ENCODE measurements at regions not wholly inside any gene's neighbourhood (a gene's known extent, or its start where the extent isn't known, plus 50 kb on each side); places are given as distances from the start of the nearest gene placed in this dataset.
A peak's percentile ranks its signal among the peaks of the same experiment; 100 is the strongest.

DNA sequence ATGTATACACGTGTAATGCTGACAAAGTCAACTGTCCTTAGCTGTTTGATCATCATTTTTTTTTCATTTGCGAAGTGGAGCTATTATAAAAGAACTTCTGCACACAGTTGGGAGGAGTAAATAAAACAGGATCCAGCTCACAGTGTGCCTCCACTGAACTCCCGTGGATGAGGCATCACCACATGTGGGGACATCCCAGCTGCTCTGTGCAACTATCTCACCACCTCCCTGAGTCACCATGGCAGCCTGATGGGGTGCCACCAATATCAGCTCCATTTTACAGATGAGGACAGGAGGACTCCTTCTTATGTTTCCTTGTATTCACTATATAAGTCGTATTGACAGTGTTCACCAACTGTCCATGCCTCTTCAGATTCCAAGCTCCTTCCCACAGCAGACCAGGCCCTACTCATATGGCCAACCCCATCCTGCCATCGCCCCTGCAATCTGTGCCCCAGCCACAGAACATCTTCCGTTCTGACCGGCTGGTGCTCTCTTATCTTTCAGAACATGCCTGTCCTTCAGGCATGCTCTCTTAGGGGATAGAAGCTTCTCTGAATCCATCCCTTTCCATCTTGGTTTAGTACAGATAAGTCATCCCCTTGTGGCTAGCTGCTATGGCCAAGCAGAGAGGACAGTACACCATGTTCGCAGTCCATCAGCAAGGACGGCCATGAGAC, 288.1 kb downstream of the RNF144A start:
- no peak overlapping the region for H3K4me3 ChIP-seq (ENCODE audit: low read depth, low read length)
- DNase-seq (ENCODE audit: low read depth) = no peak

DNA sequence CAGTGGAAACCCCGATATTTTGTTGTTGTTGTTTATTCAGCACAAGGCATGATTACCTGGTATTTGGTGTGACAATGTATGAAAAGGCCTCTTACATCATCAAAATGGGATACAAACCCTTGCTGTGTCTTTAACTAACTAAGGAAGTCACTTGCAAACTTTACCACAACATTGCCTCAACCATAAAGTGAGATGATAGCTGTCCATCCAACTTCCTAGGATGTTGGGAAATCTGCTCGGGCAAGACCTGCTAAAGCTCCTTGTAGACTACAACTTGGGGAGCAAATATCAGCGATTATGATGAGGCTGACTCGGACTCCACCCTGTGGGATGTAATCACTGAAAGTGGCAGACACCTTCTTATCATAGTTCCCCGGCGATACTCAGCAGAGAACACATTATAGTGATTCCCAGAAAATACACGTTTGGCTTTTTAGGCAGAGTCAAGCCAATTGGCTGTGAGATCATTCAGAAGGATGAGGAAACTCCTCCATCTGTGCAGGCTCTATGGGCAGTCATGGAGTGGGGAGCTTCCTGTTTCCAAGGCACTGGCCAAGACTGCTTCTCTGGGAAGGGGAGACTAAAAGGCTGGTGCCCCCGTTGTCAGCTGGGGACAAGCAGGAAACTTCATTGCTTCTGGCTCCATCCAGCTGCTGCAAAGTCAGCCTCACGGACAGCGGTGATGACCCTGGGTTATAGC, 289.0 kb downstream of the RNF144A start:
- no peak overlapping the region for H3K4me3 ChIP-seq (ENCODE audit: low read depth, low read length)
- DNase-seq (ENCODE audit: low read depth) = no peak

DNA sequence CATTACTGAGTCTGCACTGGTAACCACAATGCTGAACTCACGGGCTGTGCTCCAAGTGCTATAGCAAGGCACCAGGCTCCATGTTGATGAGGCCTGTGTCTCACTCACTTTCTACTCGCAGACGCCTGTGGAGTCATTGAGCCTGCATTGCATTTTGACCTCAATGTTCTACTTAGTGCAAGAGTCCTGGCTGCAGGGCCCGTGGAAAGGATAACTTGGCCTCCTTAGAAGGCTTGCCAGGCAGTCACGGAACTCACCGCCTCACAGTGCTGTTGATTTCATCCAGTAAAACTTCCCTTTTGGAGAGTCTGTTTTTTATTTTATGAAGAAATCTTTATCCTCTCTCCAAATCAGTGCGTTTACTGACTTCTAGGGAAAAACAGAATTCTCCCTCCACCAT, 290.4 kb downstream of the RNF144A start:
- DNase-seq (ENCODE audit: low read depth) = no peak
- H3K4me3 ChIP-seq (ENCODE audit: low read depth, low read length) = no peak overlapping the region

DNA sequence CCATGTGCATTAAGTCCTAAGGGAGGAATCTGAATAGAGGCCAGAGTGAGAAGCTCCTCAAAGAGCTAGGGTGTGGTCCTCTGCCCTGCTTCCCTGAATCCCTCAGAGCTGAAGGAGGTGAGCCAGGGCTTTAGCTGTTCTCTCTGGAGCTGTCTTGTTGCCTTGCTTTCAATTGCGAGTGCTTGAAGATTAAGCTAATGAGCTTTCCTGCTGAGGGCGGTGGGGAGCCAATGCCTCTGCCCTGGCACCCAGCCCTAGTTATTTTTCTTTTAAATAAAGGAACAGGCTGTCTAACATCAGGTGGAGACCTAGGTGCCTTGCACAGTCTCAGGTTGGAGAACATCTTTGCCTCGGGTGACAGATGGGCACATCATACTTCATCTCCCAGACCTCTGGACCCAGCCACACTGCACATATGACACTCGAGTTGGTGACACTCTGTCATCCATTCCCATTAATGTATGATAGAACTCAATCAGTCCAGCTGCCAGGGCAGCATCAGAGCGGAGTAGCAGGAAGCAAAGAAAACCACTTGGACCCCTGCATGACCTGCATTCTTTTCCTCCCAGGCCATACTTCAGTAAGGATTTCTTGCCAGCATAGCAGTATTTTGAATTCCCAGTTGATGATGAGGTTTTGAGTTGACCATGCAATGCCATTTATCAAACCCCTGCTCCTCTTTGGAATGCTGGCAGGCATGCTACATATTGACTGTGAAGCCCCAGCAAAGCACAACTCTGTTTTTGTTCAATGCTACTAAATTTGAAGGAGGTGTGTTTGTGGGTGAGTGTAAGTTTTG, 292.7 kb downstream of the RNF144A start:
- DNase-seq (ENCODE audit: low read depth) = peak; percentile 4
- H3K4me3 ChIP-seq (ENCODE audit: low read depth, low read length) = no peak overlapping the region

DNA sequence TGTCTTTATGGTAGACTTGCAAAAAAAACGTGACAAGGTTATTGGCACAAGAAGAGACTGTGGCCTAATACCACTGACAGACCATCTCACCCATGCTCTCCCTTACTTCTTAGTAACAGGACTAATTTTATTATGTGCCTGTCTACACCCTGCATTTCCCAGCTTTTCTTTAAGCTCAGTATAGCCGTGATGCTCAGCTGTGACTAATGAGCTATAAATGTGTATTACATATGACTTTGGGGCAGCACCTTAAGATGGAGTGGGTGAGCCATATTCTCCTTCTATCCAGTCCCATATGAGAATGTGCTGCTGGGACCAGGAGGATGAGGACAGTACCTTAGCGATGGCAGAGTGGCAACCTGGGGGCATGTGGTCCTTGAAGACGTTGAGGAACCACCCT, 293.5 kb downstream of the RNF144A start:
- no peak for DNase-seq (ENCODE audit: low read depth)
- H3K4me3 ChIP-seq (ENCODE audit: low read depth, low read length) = no peak overlapping the region

DNA sequence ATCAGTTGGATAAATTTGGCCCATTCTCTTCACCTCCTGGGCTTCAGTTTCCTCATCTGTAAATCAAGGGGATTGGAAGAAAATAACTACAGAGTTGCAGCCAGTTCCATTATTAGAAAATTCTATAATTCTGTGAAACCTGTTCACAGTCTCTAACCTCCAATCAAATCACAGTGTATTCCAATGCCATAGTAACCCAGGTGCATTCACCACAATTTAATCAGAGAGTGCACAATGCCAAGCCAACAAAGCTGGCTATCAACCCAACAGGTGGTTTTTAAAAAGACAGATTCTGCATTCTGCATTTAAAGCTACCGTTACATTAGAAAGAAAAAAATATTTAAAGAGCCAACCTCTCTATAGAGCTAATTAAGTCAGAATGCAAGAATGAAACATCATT, 308.6 kb downstream of the RNF144A start:
- DNase-seq (ENCODE audit: low read depth) = no peak
- H3K4me3 ChIP-seq (ENCODE audit: low read depth, low read length) = no peak overlapping the region

DNA sequence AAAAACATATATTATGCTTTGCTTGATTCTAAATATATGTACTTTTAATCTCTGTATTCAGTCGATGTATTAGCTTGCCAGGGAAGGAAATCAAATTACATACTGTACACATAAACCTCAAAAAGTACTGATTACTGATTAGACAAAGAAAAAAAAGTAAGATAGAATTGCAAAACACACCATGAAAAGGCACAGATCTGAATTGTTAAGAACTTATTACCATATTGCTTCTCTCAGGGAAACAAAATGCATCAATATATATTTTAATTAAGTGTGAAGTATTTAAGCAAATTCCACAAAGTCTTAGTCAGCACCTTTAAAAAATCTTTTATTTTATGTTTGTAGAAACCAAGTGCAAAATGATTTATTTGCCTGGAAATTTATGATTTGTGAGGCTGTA, 309.3 kb downstream of the RNF144A start:
- H3K4me3 ChIP-seq (ENCODE audit: low read depth, low read length) = no peak overlapping the region
- no peak for DNase-seq (ENCODE audit: low read depth)

DNA sequence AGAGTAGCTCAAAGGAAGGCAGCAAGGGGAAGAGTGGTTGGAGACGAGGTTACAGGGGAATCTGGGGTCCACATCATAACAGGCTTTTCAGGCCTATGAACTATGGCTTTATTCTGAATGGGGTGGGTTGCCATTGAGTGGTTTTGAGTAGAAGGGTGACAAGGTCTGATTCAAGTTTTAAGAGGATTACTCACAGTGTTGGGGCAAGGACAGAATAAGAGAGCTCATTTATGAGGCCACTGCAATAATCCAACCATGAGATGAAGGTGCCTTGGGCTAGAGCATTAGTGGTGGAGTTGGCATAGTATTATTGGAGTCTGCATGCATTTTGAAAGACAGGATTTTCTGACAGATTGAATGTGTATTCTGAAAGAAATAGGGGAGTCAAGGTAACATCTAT, 315.9 kb downstream of the RNF144A start:
- no peak overlapping the region for H3K4me3 ChIP-seq (ENCODE audit: low read depth, low read length)
- DNase-seq (ENCODE audit: low read depth) = no peak

DNA sequence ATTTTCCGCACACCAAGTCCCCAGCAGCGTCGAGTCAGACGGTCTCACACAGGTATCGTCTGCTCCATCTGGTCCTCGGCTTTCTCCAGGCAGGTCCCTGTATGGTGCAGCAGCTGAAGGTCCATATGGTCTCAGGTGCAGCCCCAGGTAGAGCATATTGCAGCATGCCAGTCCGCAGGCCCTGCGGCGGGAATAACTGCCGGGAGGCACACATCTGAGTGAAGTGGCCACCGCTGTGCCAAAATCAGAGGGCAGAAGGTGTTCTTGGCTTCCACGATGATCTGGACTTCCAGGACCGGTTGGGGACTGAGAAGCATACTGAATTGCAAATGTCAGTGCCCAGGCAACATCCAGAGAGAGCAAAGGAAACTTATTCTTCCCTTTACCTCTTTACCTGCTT, 320.3 kb downstream of the RNF144A start:
- no peak overlapping the region for H3K4me3 ChIP-seq (ENCODE audit: low read depth, low read length)
- DNase-seq (ENCODE audit: low read depth) = no peak

DNA sequence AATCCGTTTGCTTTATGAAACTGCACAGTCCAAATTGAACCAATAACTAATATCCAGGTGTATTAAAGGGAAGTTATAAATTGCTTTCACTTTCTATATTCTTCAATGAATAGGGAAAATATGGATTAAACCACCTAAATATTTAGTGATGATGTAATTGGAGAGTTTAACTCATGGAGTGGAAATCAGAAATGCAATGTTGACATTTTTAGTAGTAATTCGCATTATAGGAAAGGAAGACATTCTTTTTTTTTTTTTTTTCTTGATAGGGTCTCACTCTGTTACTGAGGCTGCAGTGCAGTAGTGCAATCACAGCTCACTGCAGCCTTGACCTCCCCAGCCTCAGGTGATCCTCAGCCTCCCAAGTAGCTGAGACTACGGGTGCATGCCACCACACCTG, 321.9 kb downstream of the RNF144A start:
- no peak for DNase-seq (ENCODE audit: low read depth)
- H3K4me3 ChIP-seq (ENCODE audit: low read depth, low read length) = no peak overlapping the region

DNA sequence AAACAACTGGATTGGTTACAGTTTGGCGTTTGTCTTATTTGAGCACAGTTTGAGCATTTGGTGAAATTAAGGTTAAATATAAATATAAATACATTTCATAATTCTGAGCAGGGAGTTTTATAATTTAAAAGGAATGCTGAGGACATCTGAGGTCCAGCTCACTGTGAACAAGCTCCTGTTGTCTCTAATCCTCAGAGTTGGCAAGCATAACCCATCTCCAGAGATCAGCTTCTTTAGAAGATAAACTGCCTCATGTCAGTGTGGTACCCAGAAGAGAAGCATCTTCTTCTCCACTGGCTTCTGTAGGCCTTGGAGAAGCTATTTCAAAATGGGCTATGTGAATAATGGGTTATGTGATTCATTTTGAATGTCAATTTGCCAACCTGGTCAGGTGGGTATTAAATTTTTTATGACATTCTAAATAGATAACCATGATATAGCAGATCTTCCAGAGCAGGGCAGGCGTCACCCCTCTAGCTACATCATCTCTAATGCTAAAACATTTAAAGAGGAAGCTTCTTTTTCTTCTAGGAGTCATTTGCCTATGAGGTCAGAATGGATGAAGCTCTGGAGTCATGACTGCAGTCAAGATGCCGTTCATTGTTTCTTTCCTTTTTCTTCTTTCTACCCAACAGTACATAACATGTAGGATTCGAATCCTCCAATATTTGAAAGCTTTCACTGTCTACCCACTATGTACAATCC, 324.0 kb downstream of the RNF144A start:
- H3K4me3 ChIP-seq (ENCODE audit: low read depth, low read length) = no peak overlapping the region
- no peak for DNase-seq (ENCODE audit: low read depth)

DNA sequence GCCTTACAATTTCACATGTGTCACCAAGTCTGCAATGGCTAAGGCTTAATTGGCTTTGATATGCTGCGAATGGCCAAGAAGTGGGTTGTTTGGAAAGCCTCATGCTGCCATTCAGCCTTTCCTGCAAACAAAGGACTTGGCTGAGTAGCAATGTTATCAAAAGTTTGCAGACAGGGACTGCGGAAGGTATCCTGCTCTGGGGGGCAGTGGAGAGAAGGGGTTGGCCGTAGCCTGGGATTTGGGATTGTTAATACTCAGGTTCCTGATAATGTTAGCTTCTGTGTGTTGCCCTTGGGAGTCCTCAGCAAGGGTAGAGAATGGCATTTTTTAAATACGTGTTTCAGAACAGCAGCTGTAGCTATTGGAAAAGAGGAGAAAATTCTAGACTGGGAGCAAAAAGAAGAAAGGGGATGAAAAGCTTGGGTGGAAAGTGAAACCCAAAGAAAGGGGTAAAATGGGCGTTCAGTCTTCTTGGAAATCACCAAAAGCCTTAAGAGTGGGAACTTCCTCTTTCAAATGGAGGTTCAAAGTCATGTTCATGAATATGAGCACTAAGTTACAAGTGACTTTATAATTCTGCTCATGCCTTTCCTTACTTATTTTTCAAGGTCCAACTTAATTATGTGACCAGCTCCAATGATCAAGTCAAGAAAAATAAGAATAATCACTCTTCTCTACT, 325.1 kb downstream of the RNF144A start:
- DNase-seq (ENCODE audit: low read depth) = no peak
- H3K4me3 ChIP-seq (ENCODE audit: low read depth, low read length) = no peak overlapping the region

DNA sequence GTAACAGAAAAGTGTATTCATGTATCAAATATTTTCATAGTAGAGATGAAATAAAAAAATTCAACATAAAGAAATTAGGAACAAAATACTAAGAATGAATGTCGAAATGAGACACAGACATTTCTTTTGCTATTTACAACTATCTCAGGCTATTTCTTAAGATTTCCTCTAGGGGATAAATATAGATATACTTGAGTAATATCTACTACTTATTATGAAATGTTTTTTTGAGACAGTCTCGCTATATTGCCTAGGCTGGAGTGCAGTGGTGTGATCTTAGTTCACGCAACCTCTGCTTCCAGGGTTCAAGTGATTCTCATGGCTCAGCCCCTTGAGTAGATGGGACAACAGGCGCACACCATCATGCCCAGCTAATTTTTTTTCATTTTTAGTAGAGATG, 326.1 kb downstream of the RNF144A start:
- no peak for DNase-seq (ENCODE audit: low read depth)
- no peak overlapping the region for H3K4me3 ChIP-seq (ENCODE audit: low read depth, low read length)

DNA sequence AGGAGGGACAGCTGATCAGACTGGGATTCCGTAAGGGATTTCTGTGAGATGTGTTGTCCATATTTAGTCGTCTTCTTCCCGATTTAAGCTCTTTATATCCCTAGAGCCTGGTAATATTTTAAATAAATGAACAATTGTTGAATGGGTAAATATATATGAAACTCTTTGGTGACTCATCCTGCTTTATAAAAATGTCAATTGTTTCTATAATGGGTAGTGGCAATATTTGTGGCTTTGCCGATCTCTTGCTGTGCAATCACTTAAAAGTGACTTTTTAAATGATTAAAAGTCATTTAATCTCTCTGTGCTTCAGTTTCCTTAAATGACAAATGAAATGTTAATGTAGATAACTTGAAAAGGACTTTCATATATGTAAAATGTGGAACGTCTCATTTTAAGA, 339.2 kb downstream of the RNF144A start:
- no peak for DNase-seq (ENCODE audit: low read depth)
- no peak overlapping the region for H3K4me3 ChIP-seq (ENCODE audit: low read depth, low read length)

DNA sequence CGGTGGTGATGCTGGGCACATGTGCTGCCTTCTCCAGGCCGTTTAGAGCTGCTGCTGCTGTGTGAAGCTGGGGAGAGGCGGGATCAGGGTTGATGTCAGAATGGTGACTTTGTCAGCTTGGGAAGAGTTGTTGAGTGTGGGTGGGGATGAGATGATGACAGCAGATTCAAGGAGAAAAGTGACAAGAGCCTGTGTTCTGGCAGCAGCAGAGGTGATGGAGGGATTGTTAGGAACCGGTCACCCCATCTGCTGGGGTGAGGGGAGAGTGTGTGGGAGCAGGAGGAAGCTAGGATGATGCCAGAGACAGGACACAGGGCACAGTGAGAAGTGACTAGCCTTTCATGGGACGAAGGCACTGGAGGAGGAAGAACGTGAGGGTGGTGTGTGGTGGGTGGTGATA, 345.5 kb downstream of the RNF144A start:
- no peak for DNase-seq (ENCODE audit: low read depth)
- no peak overlapping the region for H3K4me3 ChIP-seq (ENCODE audit: low read depth, low read length)

DNA sequence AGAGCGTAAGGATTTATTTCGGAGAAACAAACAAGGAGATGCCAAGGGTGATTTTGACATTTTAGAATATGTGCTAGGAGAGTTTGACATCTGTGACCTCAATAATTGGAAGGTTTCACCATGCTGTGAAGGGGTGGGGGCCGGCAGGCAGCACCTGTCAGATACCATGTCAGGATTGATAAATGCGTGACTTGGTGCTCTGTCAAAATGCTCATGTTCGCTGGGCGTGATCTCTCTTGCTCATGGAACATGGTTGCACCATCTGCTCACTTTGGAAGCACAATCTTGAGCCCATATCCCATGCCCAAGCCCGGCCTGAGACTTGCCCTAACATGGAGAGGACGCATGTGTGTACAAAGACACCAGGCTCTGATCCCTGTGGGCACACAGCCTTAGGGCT, 347.6 kb downstream of the RNF144A start:
- no peak overlapping the region for H3K4me3 ChIP-seq (ENCODE audit: low read depth, low read length)
- DNase-seq (ENCODE audit: low read depth) = no peak

DNA sequence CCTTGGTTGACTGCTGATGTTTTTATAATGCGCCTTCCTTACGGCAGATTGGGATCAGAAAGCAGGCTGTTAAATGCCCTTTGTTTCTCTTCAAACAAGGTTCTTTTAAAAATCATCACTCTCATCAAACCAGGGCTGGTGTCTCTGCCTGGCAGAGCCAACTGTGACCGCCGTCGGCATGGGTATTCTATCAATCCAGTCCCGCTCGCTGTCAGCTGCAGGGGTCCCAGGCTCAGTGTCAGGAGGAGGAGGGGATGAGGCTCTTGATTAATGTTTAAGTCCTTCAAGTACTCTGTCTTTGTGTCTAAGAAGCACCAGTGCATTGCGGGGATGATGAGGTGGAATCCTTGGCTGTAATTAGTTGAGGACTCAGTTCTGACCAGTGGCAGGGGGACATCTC, 348.1 kb downstream of the RNF144A start:
- no peak overlapping the region for H3K4me3 ChIP-seq (ENCODE audit: low read depth, low read length)
- no peak for DNase-seq (ENCODE audit: low read depth)

DNA sequence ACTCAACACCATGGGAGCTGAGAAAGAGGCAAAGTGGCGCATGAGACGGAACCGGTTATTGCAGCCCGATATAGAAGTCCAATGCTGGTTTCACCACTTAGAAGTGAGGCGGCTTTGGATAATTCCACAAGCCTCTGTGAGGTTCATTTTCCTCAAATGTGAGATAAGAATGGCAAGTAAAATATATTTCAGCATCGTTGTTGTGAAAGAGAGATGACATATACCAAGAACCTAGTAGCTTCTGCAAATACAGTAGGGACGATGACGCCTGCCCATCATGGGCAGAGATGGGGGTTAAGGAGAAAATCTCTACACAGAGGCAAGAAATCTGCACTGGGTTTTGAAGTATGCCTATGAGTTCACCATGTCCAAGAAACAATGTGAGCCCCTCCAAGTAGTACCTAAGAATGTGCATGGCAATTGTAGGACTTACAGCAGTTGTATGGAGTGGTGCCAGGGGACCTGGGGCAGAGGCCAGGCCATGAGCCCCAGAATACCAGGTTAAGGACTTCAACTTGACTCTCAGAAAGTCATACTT, 352.0 kb downstream of the RNF144A start:
- no peak overlapping the region for H3K4me3 ChIP-seq (ENCODE audit: low read depth, low read length)
- DNase-seq (ENCODE audit: low read depth) = no peak

DNA sequence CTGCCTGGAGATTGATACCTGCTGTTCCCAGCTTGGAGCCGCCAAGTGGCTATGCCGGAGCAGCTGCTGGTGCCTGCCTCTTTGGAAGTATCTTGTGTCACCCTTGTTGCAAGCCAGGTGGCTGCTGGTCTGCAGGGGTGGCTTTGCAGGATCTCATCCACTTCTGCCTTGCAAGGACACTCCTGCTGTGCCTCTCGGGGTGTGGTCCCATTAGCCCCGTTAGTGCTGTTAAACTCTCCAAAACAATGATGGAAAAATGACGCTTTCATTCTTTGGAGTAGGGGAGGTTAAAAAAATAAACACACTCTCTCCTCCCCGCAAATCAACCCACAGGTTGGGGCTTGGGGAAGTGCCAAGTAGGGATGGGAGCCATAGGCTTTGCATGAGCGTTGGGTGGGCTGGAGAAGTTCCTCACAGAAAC, 352.8 kb downstream of the RNF144A start:
- no peak overlapping the region for H3K4me3 ChIP-seq (ENCODE audit: low read depth, low read length)
- DNase-seq (ENCODE audit: low read depth) = no peak

All from skeletal muscle cell (primary cell).